SK-N-SH treated with all-trans-retinoic acid at 6 μM for 48 hours (cell line): ENCODE measurements at regions not wholly inside any gene's neighbourhood (a gene's known extent, or its start where the extent isn't known, plus 50 kb on each side); places are given as distances from the start of the nearest gene placed in this dataset.
"Not testable (repeated sequence)": the region's sequence is repeated elsewhere in the genome, so short reads cannot be mapped to it uniquely, and the experiment has no call there.

ENCODE experiments used
- ATAC-seq: fragments of 200-7000 bp; cut with Tn5 transposase; 3 replicates; pipeline ENCODE4 v1.9.1; 2020; ENCODE audit warnings: mild to moderate bottlenecking, moderate library complexity
- ARNTL ChIP-seq: fragments of 450-650 bp; formaldehyde crosslinking; IDR thresholded peaks from 2 replicates; pipeline ENCODE4 v1.5.0; 2020; ENCODE audit warnings: low read depth, mild to moderate bottlenecking, moderate library complexity, borderline replicate concordance
- BACH2 ChIP-seq: fragments of 250-450 bp; sonication (Bioruptor Pico); IDR thresholded peaks from 2 replicates; pipeline ENCODE4 v1.9.0; 2021; ENCODE audit warnings: mild to moderate bottlenecking, borderline replicate concordance
- CSDC2 ChIP-seq: fragments of 250-450 bp; sonication (Bioruptor Pico); IDR thresholded peaks from 2 replicates; pipeline ENCODE4 v1.5.0; 2020; ENCODE audit warnings: mild to moderate bottlenecking, moderate library complexity
- ISL1 ChIP-seq: fragments of 250-450 bp; sonication (Bioruptor Pico); IDR thresholded peaks from 2 replicates; pipeline ENCODE4 v2.1.2; 2022; ENCODE audit warnings: mild to moderate bottlenecking, moderate library complexity
- OSR1 ChIP-seq: fragments of 250-450 bp; sonication (Bioruptor Pico); IDR thresholded peaks from 2 replicates; pipeline ENCODE4 v1.8.0; 2022; ENCODE audit warnings: moderate library complexity, mild to moderate bottlenecking, inconsistent platforms
- PATZ1 ChIP-seq: fragments of 250-450 bp; sonication (Bioruptor Pico); IDR thresholded peaks from 2 replicates; pipeline ENCODE4 v1.8.0; 2020; ENCODE audit warnings: mild to moderate bottlenecking, moderate library complexity, borderline replicate concordance
- PPARA ChIP-seq: fragments of 250-450 bp; sonication (Bioruptor Pico); IDR thresholded peaks from 2 replicates; pipeline ENCODE4 v1.5.0; 2020; ENCODE audit warnings: mild to moderate bottlenecking, borderline replicate concordance
- TCF4 ChIP-seq: fragments of 250-450 bp; sonication (Bioruptor Pico); IDR thresholded peaks from 2 replicates; pipeline ENCODE4 v1.8.0; 2021; ENCODE audit warnings: mild to moderate bottlenecking, moderate library complexity, borderline replicate concordance
- TOX ChIP-seq: fragments of 250-450 bp; sonication (Bioruptor Pico); IDR thresholded peaks from 2 replicates; pipeline ENCODE4 v1.8.0; 2021; ENCODE audit warnings: mild to moderate bottlenecking, moderate library complexity, borderline replicate concordance
- TSHZ2 ChIP-seq: fragments of 250-450 bp; sonication (Bioruptor Pico); IDR thresholded peaks from 2 replicates; pipeline ENCODE4 v1.5.0; 2020; ENCODE audit warnings: mild to moderate bottlenecking, moderate library complexity
- ZC3H10 ChIP-seq: fragments of 250-450 bp; sonication (Bioruptor Pico); IDR thresholded peaks from 2 replicates; pipeline ENCODE4 v1.5.1; 2021; ENCODE audit warnings: mild to moderate bottlenecking, moderate library complexity
- ZFP3 ChIP-seq: fragments of 250-450 bp; sonication (Bioruptor Pico); IDR thresholded peaks from 2 replicates; pipeline ENCODE4 v1.5.0; 2020; ENCODE audit warnings: mild to moderate bottlenecking, moderate library complexity
- ZFP30 ChIP-seq: fragments of 450-650 bp; formaldehyde crosslinking; IDR thresholded peaks from 2 replicates; pipeline ENCODE4 v1.5.0; 2022; ENCODE audit warnings: mild to moderate bottlenecking, moderate library complexity
- ZNF70 ChIP-seq: fragments of 450-650 bp; formaldehyde crosslinking; IDR thresholded peaks from 2 replicates; pipeline ENCODE4 v1.5.0; 2020; ENCODE audit warnings: mild to moderate bottlenecking, moderate library complexity
- ZNF8 ChIP-seq: fragments of 450-650 bp; formaldehyde crosslinking; IDR thresholded peaks from 2 replicates; pipeline ENCODE4 v1.5.0; 2020; ENCODE audit warnings: mild to moderate bottlenecking, moderate library complexity
- TF ChIP-seq, protein P1 (sequence below): fragments of 250-450 bp; sonication (Bioruptor Pico); IDR thresholded peaks from 2 replicates; pipeline ENCODE4 v1.5.1; 2020; ENCODE audit warnings: low read depth, mild to moderate bottlenecking, moderate library complexity
- TF ChIP-seq, protein P2 (sequence below): fragments of 250-450 bp; sonication (Bioruptor Pico); IDR thresholded peaks from 2 replicates; pipeline ENCODE4 v1.8.0; 2021; ENCODE audit warnings: low read depth, mild to moderate bottlenecking, moderate library complexity, borderline replicate concordance

DNA sequence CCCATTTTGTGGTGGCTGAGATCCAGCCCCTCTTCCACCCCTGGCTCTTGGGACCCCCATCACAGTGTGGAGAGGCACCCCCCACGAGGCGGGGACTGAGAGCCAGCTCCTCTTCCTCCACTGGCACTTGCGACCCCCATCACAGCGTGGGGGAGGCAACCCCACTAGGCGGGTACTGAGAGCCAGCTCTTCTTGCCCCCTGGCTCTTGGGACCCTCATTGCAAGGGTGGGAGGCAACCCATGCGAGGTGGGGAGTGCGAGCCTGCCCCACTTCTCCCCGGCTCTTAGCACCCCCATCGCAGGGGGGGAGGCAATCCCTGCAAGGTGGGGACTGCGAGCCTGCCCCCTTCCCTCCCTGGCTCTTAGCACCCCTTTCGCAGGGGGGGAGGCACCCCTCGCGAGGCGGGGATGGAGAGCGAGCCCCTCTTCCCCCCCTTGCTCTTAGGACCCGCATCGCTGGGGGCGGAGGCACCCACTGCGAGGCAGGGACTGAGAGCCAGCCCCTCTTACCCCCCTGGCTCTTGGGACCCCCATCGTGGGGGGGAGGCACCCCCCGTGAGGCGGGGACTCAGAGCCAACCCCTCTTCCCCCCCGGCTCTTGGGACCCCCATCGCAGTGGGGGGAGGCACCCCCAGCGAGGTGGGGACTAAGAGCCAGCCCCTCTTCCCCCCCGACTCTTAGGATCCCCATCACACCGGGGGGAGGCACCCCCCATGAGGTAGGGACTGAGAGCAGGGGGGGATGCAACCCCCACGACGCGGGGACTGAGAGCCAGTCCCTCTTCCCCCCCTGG lies 364.6 kb upstream of the SPRY2 start:
- ATAC-seq = no peak
- TF ChIP-seq PATZ1 (CRISPR knock-in tag) = no peak
- no peak for TF ChIP-seq ISL1 (CRISPR knock-in tag)
- TF ChIP-seq TCF4 = no peak
- TF ChIP-seq, protein P1, sequence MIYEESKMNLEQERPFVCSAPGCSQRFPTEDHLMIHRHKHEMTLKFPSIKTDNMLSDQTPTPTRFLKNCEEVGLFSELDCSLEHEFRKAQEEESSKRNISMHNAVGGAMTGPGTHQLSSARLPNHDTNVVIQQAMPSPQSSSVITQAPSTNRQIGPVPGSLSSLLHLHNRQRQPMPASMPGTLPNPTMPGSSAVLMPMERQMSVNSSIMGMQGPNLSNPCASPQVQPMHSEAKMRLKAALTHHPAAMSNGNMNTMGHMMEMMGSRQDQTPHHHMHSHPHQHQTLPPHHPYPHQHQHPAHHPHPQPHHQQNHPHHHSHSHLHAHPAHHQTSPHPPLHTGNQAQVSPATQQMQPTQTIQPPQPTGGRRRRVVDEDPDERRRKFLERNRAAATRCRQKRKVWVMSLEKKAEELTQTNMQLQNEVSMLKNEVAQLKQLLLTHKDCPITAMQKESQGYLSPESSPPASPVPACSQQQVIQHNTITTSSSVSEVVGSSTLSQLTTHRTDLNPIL = no peak
- no peak for TF ChIP-seq ZFP30 (CRISPR knock-in tag)
- TF ChIP-seq BACH2 (CRISPR knock-in tag) = no peak

GRCh38 chr13:80704369-80704768 lies 363.4 kb upstream of the SPRY2 start:
- TF ChIP-seq ZFP3 (CRISPR knock-in tag) (no peak), ZNF8 (CRISPR knock-in tag) (no peak), OSR1 (CRISPR knock-in tag) (no peak), BACH2 (CRISPR knock-in tag) (no peak), ZNF70 (no peak), ZFP30 (CRISPR knock-in tag) (no peak), ARNTL (no peak), TSHZ2 (no peak)
- ATAC-seq = no peak

GRCh38 chr13:80695841-80696240 lies 354.9 kb upstream of the SPRY2 start:
- peak; percentile 58 for ATAC-seq
- no peak for TF ChIP-seq TSHZ2
- no peak for TF ChIP-seq CSDC2
- no peak for TF ChIP-seq ZC3H10 (CRISPR knock-in tag)
- no peak for TF ChIP-seq TCF4
- TF ChIP-seq ARNTL = no peak
- no peak for TF ChIP-seq PATZ1 (CRISPR knock-in tag)
- TF ChIP-seq ZNF70 = no peak
- no peak for TF ChIP-seq PPARA (CRISPR knock-in tag)
- TF ChIP-seq ZNF8 (CRISPR knock-in tag) = no peak
- TF ChIP-seq TOX = no peak
- no peak for TF ChIP-seq ZFP3 (CRISPR knock-in tag)
- no peak for TF ChIP-seq BACH2 (CRISPR knock-in tag)
- TF ChIP-seq, protein P2, sequence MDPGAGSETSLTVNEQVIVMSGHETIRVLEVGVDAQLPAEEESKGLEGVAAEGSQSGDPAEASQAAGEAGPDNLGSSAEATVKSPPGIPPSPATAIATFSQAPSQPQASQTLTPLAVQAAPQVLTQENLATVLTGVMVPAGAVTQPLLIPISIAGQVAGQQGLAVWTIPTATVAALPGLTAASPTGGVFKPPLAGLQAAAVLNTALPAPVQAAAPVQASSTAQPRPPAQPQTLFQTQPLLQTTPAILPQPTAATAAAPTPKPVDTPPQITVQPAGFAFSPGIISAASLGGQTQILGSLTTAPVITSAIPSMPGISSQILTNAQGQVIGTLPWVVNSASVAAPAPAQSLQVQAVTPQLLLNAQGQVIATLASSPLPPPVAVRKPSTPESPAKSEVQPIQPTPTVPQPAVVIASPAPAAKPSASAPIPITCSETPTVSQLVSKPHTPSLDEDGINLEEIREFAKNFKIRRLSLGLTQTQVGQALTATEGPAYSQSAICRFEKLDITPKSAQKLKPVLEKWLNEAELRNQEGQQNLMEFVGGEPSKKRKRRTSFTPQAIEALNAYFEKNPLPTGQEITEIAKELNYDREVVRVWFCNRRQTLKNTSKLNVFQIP (CRISPR knock-in tag) = no peak

- not testable (repeated sequence) for ATAC-seq
Observed at GRCh38 chr13:80691814-80692213, 350.9 kb upstream of the SPRY2 start.
